Stimulated activated CD8-positive, alpha-beta memory T cell treated with anti-CD3 and anti-CD28 coated beads, Interleukin-12 subunit alpha, Interleukin-12 subunit beta, amount 100 ng/mL, for 4 hours (primary cell): ENCODE measurements at regions not wholly inside any gene's neighbourhood (a gene's known extent, or its start where the extent isn't known, plus 50 kb on each side); places are given as distances from the start of the nearest gene placed in this dataset.
"Not testable (repeated sequence)": the region's sequence is repeated elsewhere in the genome, so short reads cannot be mapped to it uniquely, and the experiment has no call there.

Experiments used
- DNase-seq: peaks from one replicate; pipeline ENCODE4 v3.0.0-alpha.2; 2020; ENCODE audit warnings: low read depth

- DNase-seq, result no peak
Measured at GRCh38 chr2:17460371-17461086, 57.7 kb downstream of the RAD51AP2 start.

GRCh38 chr2:17455343-17455742 lies 62.9 kb downstream of the RAD51AP2 start:
- no peak for DNase-seq

GRCh38 chr2:17446191-17446590 lies 72.0 kb downstream of the RAD51AP2 start:
- not testable (repeated sequence) for DNase-seq

- DNase-seq, result no peak
Measured at GRCh38 chr2:17445744-17446143, 72.5 kb downstream of the RAD51AP2 start.

- no peak for DNase-seq
Measured at GRCh38 chr2:17442334-17442733, 75.9 kb downstream of the RAD51AP2 start.

GRCh38 chr2:17441790-17442189 lies 76.5 kb downstream of the RAD51AP2 start:
- DNase-seq, result no peak

GRCh38 chr2:17441055-17441771 lies 77.0 kb downstream of the RAD51AP2 start:
- DNase-seq, result no peak

GRCh38 chr2:17430326-17430725 lies 87.9 kb downstream of the RAD51AP2 start:
- no peak for DNase-seq

- DNase-seq, result no peak
Measured at GRCh38 chr2:17429130-17429529, 89.1 kb downstream of the RAD51AP2 start.

GRCh38 chr2:17427401-17427800 lies 90.8 kb downstream of the RAD51AP2 start:
- DNase-seq, result no peak

- no peak for DNase-seq
Measured at GRCh38 chr2:17426743-17427142, 91.5 kb downstream of the RAD51AP2 start.

GRCh38 chr2:17422061-17422460 lies 96.2 kb downstream of the RAD51AP2 start:
- DNase-seq, result no peak

- no peak for DNase-seq
Measured at GRCh38 chr2:17416884-17417391, 101.3 kb downstream of the RAD51AP2 start.

GRCh38 chr2:17413036-17413435 lies 105.2 kb downstream of the RAD51AP2 start:
- DNase-seq, result no peak

- DNase-seq, result no peak
Measured at GRCh38 chr2:17401096-17401495, 117.1 kb downstream of the RAD51AP2 start.

GRCh38 chr2:17398770-17399169 lies 119.5 kb downstream of the RAD51AP2 start:
- DNase-seq, result no peak

- no peak for DNase-seq
Measured at GRCh38 chr2:17388798-17389197, 129.4 kb downstream of the RAD51AP2 start.

GRCh38 chr2:17387591-17387990 lies 130.6 kb downstream of the RAD51AP2 start:
- no peak for DNase-seq

- DNase-seq, result no peak
Measured at GRCh38 chr2:17386771-17387170, 131.5 kb downstream of the RAD51AP2 start.

- no peak for DNase-seq
Measured at GRCh38 chr2:17380003-17380402, 138.2 kb downstream of the RAD51AP2 start.

- no peak for DNase-seq
Measured at GRCh38 chr2:17375262-17375661, 143.0 kb downstream of the RAD51AP2 start.

- no peak for DNase-seq
Measured at GRCh38 chr2:17373741-17374140, 144.5 kb downstream of the RAD51AP2 start.

GRCh38 chr2:17373041-17373440 lies 145.2 kb downstream of the RAD51AP2 start:
- no peak for DNase-seq
